ENCODE measurements at regions not wholly inside any gene's neighbourhood (a gene's known extent, or its start where the extent isn't known, plus 50 kb on each side); places are given as distances from the start of the nearest gene placed in this dataset.

DNA sequence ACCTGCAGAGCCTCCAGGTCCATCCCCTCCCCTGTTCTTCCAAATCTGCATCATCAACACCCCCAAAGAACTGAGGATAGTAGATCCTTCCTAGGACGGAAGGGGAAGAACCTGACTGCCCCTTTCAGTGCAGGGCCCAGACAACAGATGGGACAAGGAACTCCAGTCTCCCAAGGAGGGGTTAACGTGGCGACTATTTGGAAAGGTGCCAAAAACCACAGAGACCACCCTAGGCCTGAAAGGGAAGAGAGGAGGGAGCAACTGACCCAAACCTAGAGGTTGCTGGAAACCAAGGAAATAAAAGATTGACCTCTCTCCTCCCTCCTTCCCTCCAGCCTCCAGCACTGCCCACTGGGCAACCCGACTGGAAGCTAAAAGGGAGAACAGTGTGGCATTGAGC is 59.7 kb upstream of the NEURL1B start:
- Histone ChIP-seq H3K9me3 (replicated peaks; ENCODE audit: control insufficient read depth, insufficient read depth, low read depth, low read length) (no peaks in the 10 kb centered on the region), H3K36me3 (ENCODE audit: control insufficient read depth, insufficient read depth, low read length) (no peaks in the 10 kb centered on the region), H3K9me1 (ENCODE audit: control insufficient read depth, insufficient read depth, low read length) (no peaks in the 10 kb centered on the region), H4K20me1 (replicated peaks; ENCODE audit: control insufficient read depth, insufficient read depth, low read length) (no peaks in the 10 kb centered on the region; the same call in 1 of the 2 replicates), H3K4me3 (no peak overlapping the region), H3K27ac (ENCODE audit: extremely low read depth, low read depth, low read length) (no peak overlapping the region), H3K4me1 (replicated peaks in 1 of 2; ENCODE audit: control insufficient read depth in 2 of 2, insufficient read depth in 2 of 2, low read length in 2 of 2) (no peaks in the 10 kb centered on the region), H2AFZ (ENCODE audit: low read depth, low read length) (no peak overlapping the region), H3K9ac (ENCODE audit: insufficient read depth in 1 of 2, low read depth in 2 of 2, low read length in 2 of 2) (no peak overlapping the region), H3K4me2 (ENCODE audit: insufficient read depth, low read length) (no peak overlapping the region), H3K27me3 (ENCODE audit: control insufficient read depth in 2 of 2, insufficient read depth in 2 of 2, low read length in 2 of 2) (peaks cover 18 to 52% of the 10 kb centered on the region in 2 experiments; a peak in 4 of 5 replicates), H3K79me2 (ENCODE audit: control insufficient read depth, insufficient read depth, low read length) (no peaks in the 10 kb centered on the region)
- POLR2A ChIA-PET, result interaction anchor here (0.7 kb wide), 1 partner anchor 31 kb away, joined by 4 read pairs; no protein-coding TSS in a partner anchor
- in situ Hi-C loops (cut with MboI) (no loop called here), intact Hi-C loops (cut with micrococcal nuclease) (no loop called here)
- DNase-seq (ENCODE audit: extremely low read depth in 1 of 4, low spot score in 3 of 4), result no peak
- TF ChIP-seq NFIX (CRISPR knock-in tag; IDR thresholded peaks at IDR 0.05; ENCODE audit: low read depth) (peak; percentile 32; the same call in 1 of the 2 replicates), POLR2AphosphoS2 (IDR thresholded peaks at IDR 0.05; ENCODE audit: low read length) (no peak), NCOA4 (IDR thresholded peaks at IDR 0.05; ENCODE audit: partially characterized antibody) (no peak), ZEB2 (IDR thresholded peaks at IDR 0.05) (no peak), NFIC (IDR thresholded peaks at IDR 0.05) (peak; percentile 79), TRIM24 (IDR thresholded peaks at IDR 0.05) (no peak)
- TF ChIP-seq, protein P1, sequence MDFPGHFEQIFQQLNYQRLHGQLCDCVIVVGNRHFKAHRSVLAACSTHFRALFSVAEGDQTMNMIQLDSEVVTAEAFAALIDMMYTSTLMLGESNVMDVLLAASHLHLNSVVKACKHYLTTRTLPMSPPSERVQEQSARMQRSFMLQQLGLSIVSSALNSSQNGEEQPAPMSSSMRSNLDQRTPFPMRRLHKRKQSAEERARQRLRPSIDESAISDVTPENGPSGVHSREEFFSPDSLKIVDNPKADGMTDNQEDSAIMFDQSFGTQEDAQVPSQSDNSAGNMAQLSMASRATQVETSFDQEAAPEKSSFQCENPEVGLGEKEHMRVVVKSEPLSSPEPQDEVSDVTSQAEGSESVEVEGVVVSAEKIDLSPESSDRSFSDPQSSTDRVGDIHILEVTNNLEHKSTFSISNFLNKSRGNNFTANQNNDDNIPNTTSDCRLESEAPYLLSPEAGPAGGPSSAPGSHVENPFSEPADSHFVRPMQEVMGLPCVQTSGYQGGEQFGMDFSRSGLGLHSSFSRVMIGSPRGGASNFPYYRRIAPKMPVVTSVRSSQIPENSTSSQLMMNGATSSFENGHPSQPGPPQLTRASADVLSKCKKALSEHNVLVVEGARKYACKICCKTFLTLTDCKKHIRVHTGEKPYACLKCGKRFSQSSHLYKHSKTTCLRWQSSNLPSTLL (IDR thresholded peaks at IDR 0.05), result no peak
- FAIRE-seq, result no peak
- no peak for ATAC-seq
- WGBS (ENCODE audit: insufficient coverage, low coverage, missing lambda C conversion rate), result 2% methylated on average over 4 of the region's 4 CpGs
- CTCF ChIA-PET (ENCODE audit: low intra/inter-chr PET ratio), result no interaction called here
- no TSS peak for BruUV-seq (replicated peaks)
